SU-DHL-6 (cell line): ENCODE measurements at regions not wholly inside any gene's neighbourhood (a gene's known extent, or its start where the extent isn't known, plus 50 kb on each side); places are given as distances from the start of the nearest gene placed in this dataset.

Experiments used
- EZH2phosphoT487 ChIP-seq: fragments of 200-600 bp; sonication (generic), shearing (Covaris generic); conservative IDR thresholded peaks from 2 replicates; pipeline ENCODE4 v1.6.1; 2018; ENCODE audit warnings: mild to moderate bottlenecking, antibody characterized with exemption, low read length, moderate library complexity, mixed read lengths
- TF ChIP-seq, protein P1 (sequence below): fragments of 200-600 bp; sonication (generic); IDR thresholded peaks from one replicate; pipeline ENCODE4 v1.5.1; 2017; ENCODE audit warnings: antibody characterized with exemption, mild to moderate bottlenecking, low read length, moderate library complexity; ENCODE audit not compliant: insufficient read depth, poor library complexity, severe bottlenecking

DNA sequence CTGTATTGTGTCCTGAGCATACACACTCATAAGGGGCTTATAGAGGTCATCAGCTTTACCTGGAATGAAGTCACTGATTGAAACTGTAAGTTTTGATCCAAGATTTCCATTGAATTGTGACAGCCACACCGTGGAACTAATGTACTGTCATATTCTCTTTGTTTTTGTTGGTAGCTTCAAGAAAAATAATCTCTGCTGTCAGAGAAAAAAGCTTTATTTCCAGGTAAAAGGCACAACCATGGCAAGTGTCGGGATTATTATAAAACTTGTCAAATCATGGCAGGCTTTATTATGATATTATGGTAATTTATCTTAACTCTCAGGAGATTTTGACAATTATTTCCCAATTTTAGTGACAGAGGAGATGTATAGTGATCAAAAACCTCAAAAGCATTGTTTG, 191.2 kb downstream of the FAM170A start:
- TF ChIP-seq, protein P1, sequence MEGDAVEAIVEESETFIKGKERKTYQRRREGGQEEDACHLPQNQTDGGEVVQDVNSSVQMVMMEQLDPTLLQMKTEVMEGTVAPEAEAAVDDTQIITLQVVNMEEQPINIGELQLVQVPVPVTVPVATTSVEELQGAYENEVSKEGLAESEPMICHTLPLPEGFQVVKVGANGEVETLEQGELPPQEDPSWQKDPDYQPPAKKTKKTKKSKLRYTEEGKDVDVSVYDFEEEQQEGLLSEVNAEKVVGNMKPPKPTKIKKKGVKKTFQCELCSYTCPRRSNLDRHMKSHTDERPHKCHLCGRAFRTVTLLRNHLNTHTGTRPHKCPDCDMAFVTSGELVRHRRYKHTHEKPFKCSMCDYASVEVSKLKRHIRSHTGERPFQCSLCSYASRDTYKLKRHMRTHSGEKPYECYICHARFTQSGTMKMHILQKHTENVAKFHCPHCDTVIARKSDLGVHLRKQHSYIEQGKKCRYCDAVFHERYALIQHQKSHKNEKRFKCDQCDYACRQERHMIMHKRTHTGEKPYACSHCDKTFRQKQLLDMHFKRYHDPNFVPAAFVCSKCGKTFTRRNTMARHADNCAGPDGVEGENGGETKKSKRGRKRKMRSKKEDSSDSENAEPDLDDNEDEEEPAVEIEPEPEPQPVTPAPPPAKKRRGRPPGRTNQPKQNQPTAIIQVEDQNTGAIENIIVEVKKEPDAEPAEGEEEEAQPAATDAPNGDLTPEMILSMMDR, result no peak
- no peak for TF ChIP-seq EZH2phosphoT487
